22Rv1 (cell line): ENCODE measurements at regions not wholly inside any gene's neighbourhood (a gene's known extent, or its start where the extent isn't known, plus 50 kb on each side); places are given as distances from the start of the nearest gene placed in this dataset.

Experiments
- CTCF ChIP-seq: fragments of 450-650 bp; IDR thresholded peaks from 2 replicates; pipeline ENCODE4 v1.5.1; 2017; ENCODE audit warnings: mild to moderate bottlenecking
- ZFX ChIP-seq: fragments of 450-650 bp; IDR thresholded peaks from 2 replicates; pipeline ENCODE4 v1.6.1; 2017; ENCODE audit warnings: antibody characterized with exemption, borderline replicate concordance

- TF ChIP-seq CTCF (no peak), ZFX (no peak)
Measured at GRCh38 chr11:134668076-134668475, 256.0 kb upstream of the B3GAT1 start.
